A673 (cell line): ENCODE measurements at regions not wholly inside any gene's neighbourhood (a gene's known extent, or its start where the extent isn't known, plus 50 kb on each side); places are given as distances from the start of the nearest gene placed in this dataset.

ENCODE experiments used
- BruUV-seq: library from RNA; stranded (reverse); fragments of 400-500 nt; replicated peaks from 2 replicates; lab custom pipeline; 2021; lab: Mats Ljungman, UMichigan
- CTCF ChIA-PET: fragments of 300-600 bp; sonication (Branson Sonifier 250); formaldehyde crosslinking; loops from one replicate; lab custom pipeline; 2022; ENCODE audit warnings: antibody characterized with exemption; lab: Charles Lee
- POLR2A ChIA-PET: fragments of 300-600 bp; sonication (Branson Sonifier 250); formaldehyde crosslinking; loops from one replicate; lab custom pipeline; 2022; ENCODE audit warnings: antibody characterized with exemption; ENCODE audit not compliant: low non-redundant PET; lab: Charles Lee
- DNase-seq: peaks from one replicate; pipeline ENCODE4 v3.0.0-alpha.2; 2015; ENCODE audit warnings: low spot score
- H3K27ac ChIP-seq: fragments of 200-600 bp; sonication (generic); 2 replicates; pipeline ENCODE4 v1.5.1; 2016; ENCODE audit warnings: mixed run types, low read depth, mild to moderate bottlenecking, mixed read lengths, antibody characterized with exemption, low read length; ENCODE audit not compliant: poor library complexity, severe bottlenecking
- H3K27me3 ChIP-seq: fragments of 200-600 bp; sonication (generic); replicated peaks from 2 replicates; pipeline ENCODE4 v1.6.1; 2017; ENCODE audit warnings: mixed run types, low read depth, mild to moderate bottlenecking, mixed read lengths, antibody characterized with exemption, low read length; ENCODE audit not compliant: insufficient read depth, poor library complexity
- H3K36me3 ChIP-seq: fragments of 200-600 bp; sonication (generic); 2 replicates; pipeline ENCODE4 v1.6.1; 2016; ENCODE audit warnings: mixed run types, mild to moderate bottlenecking, mixed read lengths, antibody characterized with exemption, low read length; ENCODE audit not compliant: insufficient read depth, poor library complexity, severe bottlenecking
- H3K4me1 ChIP-seq: fragments of 200-600 bp; sonication (generic); 2 replicates; pipeline ENCODE4 v1.6.1; 2017; ENCODE audit warnings: mixed run types, mild to moderate bottlenecking, mixed read lengths, antibody characterized with exemption, low read length; ENCODE audit not compliant: insufficient read depth, poor library complexity, severe bottlenecking
- H3K4me3 ChIP-seq: fragments of 200-600 bp; sonication (generic); 2 replicates; pipeline ENCODE4 v1.5.1; 2016; ENCODE audit warnings: low read depth, mixed run types, mild to moderate bottlenecking, mixed read lengths, low read length; ENCODE audit not compliant: poor library complexity, severe bottlenecking
- H3K9me3 ChIP-seq: fragments of 200-600 bp; sonication (generic); 2 replicates; pipeline ENCODE4 v1.6.1; 2016; ENCODE audit warnings: mixed run types, low read depth, mild to moderate bottlenecking, mixed read lengths, antibody characterized with exemption, low read length; ENCODE audit not compliant: poor library complexity, severe bottlenecking
- EZH2 ChIP-seq: fragments of 200-600 bp; sonication (generic); IDR thresholded peaks from 2 replicates; pipeline ENCODE4 v1.6.1; 2017; ENCODE audit warnings: borderline replicate concordance, low read depth, mild to moderate bottlenecking, mixed read lengths, antibody characterized with exemption, low read length; ENCODE audit not compliant: poor library complexity, severe bottlenecking
- intact Hi-C: fragments of 100-400 bp; cut with micrococcal nuclease; formaldehyde crosslinking; loops from one replicate; pipeline ENCODE4 v1.10.0; 2022; ENCODE audit not compliant: unreplicated experiment
- TF ChIP-seq, protein P1 (sequence below): fragments of 300-800, 200-600 bp; sonication (generic); conservative IDR thresholded peaks from 2 replicates; pipeline ENCODE4 v1.5.1; 2017; ENCODE audit warnings: low read depth, mild to moderate bottlenecking, antibody characterized with exemption, low read length, moderate library complexity, mixed read lengths

DNA sequence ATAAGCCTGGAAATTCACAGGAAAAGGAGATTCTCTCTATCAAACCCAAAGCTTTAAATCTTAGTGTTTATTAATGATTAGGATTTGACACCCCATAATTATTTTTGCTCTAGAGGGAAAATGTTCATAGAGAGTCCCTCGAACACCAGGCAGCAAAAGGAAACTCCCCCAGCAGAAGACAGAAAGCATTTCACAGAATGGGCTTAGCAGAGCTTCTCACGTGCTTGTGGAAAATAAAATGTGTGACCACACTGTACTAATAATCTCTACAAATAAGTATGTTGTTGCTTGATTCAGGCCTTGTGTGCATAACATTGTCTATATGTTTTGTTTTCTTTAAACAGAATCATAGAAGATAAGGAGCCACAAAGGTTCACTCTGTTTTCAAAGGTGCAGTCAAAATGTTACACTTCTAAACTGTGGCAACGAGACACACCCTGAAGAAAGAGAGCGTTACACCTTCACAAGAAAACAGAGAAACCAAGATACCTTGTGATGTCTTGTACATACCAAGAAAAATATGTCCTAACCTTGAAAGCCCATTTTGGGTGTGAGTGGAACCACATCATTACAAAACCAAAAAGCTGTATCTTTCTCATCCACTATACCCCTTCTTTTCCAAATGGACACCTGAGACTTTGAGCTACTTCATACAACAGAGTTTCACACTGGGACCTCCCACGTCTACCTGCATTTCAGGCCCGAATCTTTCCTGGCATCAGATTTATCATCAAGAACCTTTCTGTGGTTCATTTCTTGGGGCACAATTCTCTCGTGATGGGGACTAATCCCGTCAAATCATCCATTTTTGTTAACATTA lies 282.5 kb downstream of the ETS1 start:
- intact Hi-C loops = no loop called here

DNA sequence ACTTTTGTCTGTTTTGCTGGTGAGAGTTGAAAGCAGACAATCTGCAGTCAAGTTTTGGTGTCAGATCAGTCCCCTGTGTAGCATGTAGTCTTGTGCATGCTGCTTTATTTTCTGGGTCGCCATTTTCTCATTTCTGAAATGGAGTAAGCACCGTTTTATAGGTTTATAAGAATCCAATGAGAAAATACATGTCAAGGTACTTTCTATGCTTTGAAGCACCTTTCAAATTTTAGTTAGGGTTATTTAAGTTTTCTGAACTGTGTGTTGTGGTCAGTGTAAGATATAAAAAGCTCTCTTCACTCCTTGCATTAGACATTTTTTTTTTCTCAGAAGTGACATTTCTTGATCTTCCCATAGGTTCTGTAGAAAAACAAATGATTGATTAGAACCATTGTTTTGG lies 283.2 kb downstream of the ETS1 start:
- Histone ChIP-seq H3K27me3 (peaks cover 62% of the 10 kb centered on the region), H3K4me3 (no peak overlapping the region), H3K9me3 (no peaks in the 10 kb centered on the region), H3K4me1 (no peaks in the 10 kb centered on the region), H3K36me3 (no peaks in the 10 kb centered on the region), H3K27ac (no peak overlapping the region)
- no TSS peak for BruUV-seq
- DNase-seq = no peak
- ChIA-PET POLR2A (no interaction called here), CTCF (no interaction called here)
- TF ChIP-seq EZH2 = no peak
- TF ChIP-seq, protein P1, sequence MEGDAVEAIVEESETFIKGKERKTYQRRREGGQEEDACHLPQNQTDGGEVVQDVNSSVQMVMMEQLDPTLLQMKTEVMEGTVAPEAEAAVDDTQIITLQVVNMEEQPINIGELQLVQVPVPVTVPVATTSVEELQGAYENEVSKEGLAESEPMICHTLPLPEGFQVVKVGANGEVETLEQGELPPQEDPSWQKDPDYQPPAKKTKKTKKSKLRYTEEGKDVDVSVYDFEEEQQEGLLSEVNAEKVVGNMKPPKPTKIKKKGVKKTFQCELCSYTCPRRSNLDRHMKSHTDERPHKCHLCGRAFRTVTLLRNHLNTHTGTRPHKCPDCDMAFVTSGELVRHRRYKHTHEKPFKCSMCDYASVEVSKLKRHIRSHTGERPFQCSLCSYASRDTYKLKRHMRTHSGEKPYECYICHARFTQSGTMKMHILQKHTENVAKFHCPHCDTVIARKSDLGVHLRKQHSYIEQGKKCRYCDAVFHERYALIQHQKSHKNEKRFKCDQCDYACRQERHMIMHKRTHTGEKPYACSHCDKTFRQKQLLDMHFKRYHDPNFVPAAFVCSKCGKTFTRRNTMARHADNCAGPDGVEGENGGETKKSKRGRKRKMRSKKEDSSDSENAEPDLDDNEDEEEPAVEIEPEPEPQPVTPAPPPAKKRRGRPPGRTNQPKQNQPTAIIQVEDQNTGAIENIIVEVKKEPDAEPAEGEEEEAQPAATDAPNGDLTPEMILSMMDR = no peak
- intact Hi-C loops = no loop called here

More for the DNA sequence above, 282.5 kb downstream of the ETS1 start:
- Histone ChIP-seq H3K9me3 (no peaks in the 10 kb centered on the region), H3K27me3 (peaks cover 69% of the 10 kb centered on the region), H3K27ac (no peak overlapping the region), H3K36me3 (no peaks in the 10 kb centered on the region), H3K4me1 (no peaks in the 10 kb centered on the region), H3K4me3 (no peak overlapping the region)
- DNase-seq = no peak
- ChIA-PET POLR2A (no interaction called here), CTCF (no interaction called here)
- no TSS peak for BruUV-seq
- TF ChIP-seq, protein P1 = no peak
- TF ChIP-seq EZH2 = no peak

DNA sequence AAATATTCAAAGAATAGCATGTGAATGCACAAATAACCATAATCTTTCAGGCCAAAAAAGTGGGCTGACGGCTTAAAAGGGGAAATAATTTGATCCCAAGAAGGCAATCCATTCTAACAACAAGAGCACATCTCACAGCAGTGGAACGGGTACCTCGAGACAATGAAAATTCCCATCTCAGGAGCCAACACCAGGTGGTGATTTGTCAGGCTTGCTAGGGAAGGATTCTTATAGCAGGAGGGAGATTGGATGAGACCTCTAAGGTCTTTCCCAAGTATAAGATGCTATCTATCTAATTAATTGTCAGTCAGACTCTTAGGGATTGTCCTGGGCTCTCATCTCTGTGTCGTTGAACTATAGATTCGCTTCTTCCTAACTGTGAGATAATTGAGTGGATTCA lies 284.0 kb downstream of the ETS1 start:
- intact Hi-C loops = no loop called here
- Histone ChIP-seq H3K9me3 (no peaks in the 10 kb centered on the region), H3K27me3 (peaks cover 55% of the 10 kb centered on the region), H3K27ac (no peak overlapping the region), H3K4me3 (no peak overlapping the region), H3K36me3 (no peaks in the 10 kb centered on the region), H3K4me1 (no peaks in the 10 kb centered on the region)
- no peak for TF ChIP-seq EZH2
- TF ChIP-seq, protein P1 = no peak
- DNase-seq = no peak
- ChIA-PET POLR2A (no interaction called here), CTCF (no interaction called here)
- BruUV-seq = no TSS peak
